Left lung (tissue), 4 donors: ENCODE measurements at regions not wholly inside any gene's neighbourhood (a gene's known extent, or its start where the extent isn't known, plus 50 kb on each side); places are given as distances from the start of the nearest gene placed in this dataset.

ENCODE experiments used
- ATAC-seq: fragments of 200-7000 bp; cut with Tn5 transposase; one replicate; pipeline ENCODE4 v1.9.1; 2020; ENCODE audit warnings: moderate library complexity
- DNase-seq, 4 donors: peaks; one replicate each; pipeline ENCODE4 v3.0.0-alpha.2; 2013 to 2020
- H3K27ac ChIP-seq, 2 donors: fragments of 200-600 bp; sonication (generic) in 1 of 2; one replicate each; pipeline versions ENCODE4 v1.5.0 to v1.8.0; 2020 to 2021
- H3K27me3 ChIP-seq, 2 donors: fragments of 200-600 bp; sonication (generic) in 1 of 2; one replicate each; pipeline versions ENCODE4 v1.5.0 to v1.8.0; 2020 to 2021
- H3K36me3 ChIP-seq, 2 donors: fragments of 200-600 bp; sonication (generic) in 1 of 2; one replicate each; pipeline versions ENCODE4 v1.5.0 to v1.8.0; 2020 to 2021
- H3K4me1 ChIP-seq, 2 donors: fragments of 200-600 bp; one replicate each; pipeline ENCODE4 v1.8.0; 2021
- H3K4me3 ChIP-seq, 2 donors: fragments of 200-600 bp; sonication (generic) in 1 of 2; one replicate each; pipeline versions ENCODE4 v1.5.0 to v1.8.0; 2020 to 2021; ENCODE audit warnings: mild to moderate bottlenecking in 1 of 2
- H3K9me3 ChIP-seq, 2 donors: fragments of 200-600 bp; sonication (generic) in 1 of 2; one replicate each; pipeline versions ENCODE4 v1.5.0 to v1.8.0; 2020 to 2021
- CTCF ChIP-seq, 2 donors: fragments of 200-600 bp; sonication (generic) in 1 of 2; IDR thresholded peaks; one replicate each; pipeline versions ENCODE4 v1.5.0 to v1.8.0; 2021; ENCODE audit warnings: antibody characterized with exemption in 2 of 2
- intact Hi-C, 2 donors: fragments of 100-400 bp; cut with DNase I; formaldehyde crosslinking; loops; one replicate each; pipeline versions ENCODE4 v1.11.2 to v1.14.2; 2022
- donor health status: DM: no; HTN: yes; CAD: no.
- donor health status: DM: no; HTN: no; CAD: no.

GRCh38 chr12:94700662-94701061 is 50.3 kb upstream of the TMCC3 start:
- intact Hi-C loops, result no loop called here
- H3K36me3 ChIP-seq, result no peaks in the 10 kb centered on the region
- H3K4me1 ChIP-seq, result peaks cover 0 to 11% of the 10 kb centered on the region in 2 donors
- no peak overlapping the region for H3K4me3 ChIP-seq
- DNase-seq, result no peak
- TF ChIP-seq CTCF (IDR thresholded peaks at IDR 0.05), result no peak
- no peak overlapping the region for H3K27ac ChIP-seq
- no peaks in the 10 kb centered on the region for H3K9me3 ChIP-seq
- H3K27me3 ChIP-seq, result no peaks in the 10 kb centered on the region
- no peak for ATAC-seq
